ENCODE measurements at regions not wholly inside any gene's neighbourhood (a gene's known extent, or its start where the extent isn't known, plus 50 kb on each side); places are given as distances from the start of the nearest gene placed in this dataset.

GRCh38 chr2:37564356-37564755, 107.1 kb downstream of the CDC42EP3 start (continued):
- TF ChIP-seq FUS (optimal IDR thresholded peaks at IDR 0.05; ENCODE audit: low read depth, low read length), result no peak
- TF ChIP-seq ZNF175 (CRISPR knock-in tag; IDR thresholded peaks at IDR 0.05; ENCODE audit: low read depth), result no peak
- TF ChIP-seq SPI1 (IDR thresholded peaks at IDR 0.05; ENCODE audit: borderline replicate concordance, low read depth, low read length), result no peak
- 0 out of 4 replicates have a peak, but pooled peaks have one; percentile 16 to 28 for TF ChIP-seq MAZ (CRISPR knock-in tag; conservative IDR thresholded peaks at IDR 0.05 in 1 of 2, IDR thresholded peaks at IDR 0.05 in 1 of 2)
- TF ChIP-seq, protein P1, sequence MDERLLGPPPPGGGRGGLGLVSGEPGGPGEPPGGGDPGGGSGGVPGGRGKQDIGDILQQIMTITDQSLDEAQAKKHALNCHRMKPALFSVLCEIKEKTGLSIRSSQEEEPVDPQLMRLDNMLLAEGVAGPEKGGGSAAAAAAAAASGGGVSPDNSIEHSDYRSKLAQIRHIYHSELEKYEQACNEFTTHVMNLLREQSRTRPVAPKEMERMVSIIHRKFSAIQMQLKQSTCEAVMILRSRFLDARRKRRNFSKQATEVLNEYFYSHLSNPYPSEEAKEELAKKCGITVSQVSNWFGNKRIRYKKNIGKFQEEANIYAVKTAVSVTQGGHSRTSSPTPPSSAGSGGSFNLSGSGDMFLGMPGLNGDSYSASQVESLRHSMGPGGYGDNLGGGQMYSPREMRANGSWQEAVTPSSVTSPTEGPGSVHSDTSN (CRISPR knock-in tag; IDR thresholded peaks at IDR 0.05; ENCODE audit: low read depth), result no peak; the same call in 1 of the 2 replicates
- TF ChIP-seq, protein P1 (tag; conservative IDR thresholded peaks at IDR 0.05; ENCODE audit: low read depth), result peak; percentile 90
- TF ChIP-seq, protein P2, sequence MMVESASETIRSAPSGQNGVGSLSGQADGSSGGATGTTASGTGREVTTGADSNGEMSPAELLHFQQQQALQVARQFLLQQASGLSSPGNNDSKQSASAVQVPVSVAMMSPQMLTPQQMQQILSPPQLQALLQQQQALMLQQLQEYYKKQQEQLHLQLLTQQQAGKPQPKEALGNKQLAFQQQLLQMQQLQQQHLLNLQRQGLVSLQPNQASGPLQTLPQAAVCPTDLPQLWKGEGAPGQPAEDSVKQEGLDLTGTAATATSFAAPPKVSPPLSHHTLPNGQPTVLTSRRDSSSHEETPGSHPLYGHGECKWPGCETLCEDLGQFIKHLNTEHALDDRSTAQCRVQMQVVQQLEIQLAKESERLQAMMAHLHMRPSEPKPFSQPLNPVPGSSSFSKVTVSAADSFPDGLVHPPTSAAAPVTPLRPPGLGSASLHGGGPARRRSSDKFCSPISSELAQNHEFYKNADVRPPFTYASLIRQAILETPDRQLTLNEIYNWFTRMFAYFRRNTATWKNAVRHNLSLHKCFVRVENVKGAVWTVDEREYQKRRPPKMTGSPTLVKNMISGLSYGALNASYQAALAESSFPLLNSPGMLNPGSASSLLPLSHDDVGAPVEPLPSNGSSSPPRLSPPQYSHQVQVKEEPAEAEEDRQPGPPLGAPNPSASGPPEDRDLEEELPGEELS (CRISPR knock-in tag; IDR thresholded peaks at IDR 0.05; ENCODE audit: borderline replicate concordance), result no peak
- peak; percentile 62; the same call in 1 of the 2 replicates for TF ChIP-seq ETV5 (CRISPR knock-in tag; IDR thresholded peaks at IDR 0.05; ENCODE audit: low read depth)
- TF ChIP-seq ELF1 (tag; IDR thresholded peaks at IDR 0.05), result no peak
- 0 out of 2 replicates have a peak, but pooled peaks have one; percentile 14 for TF ChIP-seq LEF1 (IDR thresholded peaks at IDR 0.05)
- peak; percentile 78 for TF ChIP-seq LCOR (CRISPR knock-in tag; IDR thresholded peaks at IDR 0.05)
- TF ChIP-seq POLR3A (IDR thresholded peaks at IDR 0.05; ENCODE audit: borderline replicate concordance, extremely low read depth, insufficient read depth, insufficient read length), result no peak
- TF ChIP-seq SMC3 (conservative IDR thresholded peaks at IDR 0.05; ENCODE audit: insufficient read depth, low read depth, low read length), result no peak
- 0 out of 2 replicates have a peak, but pooled peaks have one; percentile 12 for TF ChIP-seq CBFA2T3 (IDR thresholded peaks at IDR 0.05)
- TF ChIP-seq, protein P3, sequence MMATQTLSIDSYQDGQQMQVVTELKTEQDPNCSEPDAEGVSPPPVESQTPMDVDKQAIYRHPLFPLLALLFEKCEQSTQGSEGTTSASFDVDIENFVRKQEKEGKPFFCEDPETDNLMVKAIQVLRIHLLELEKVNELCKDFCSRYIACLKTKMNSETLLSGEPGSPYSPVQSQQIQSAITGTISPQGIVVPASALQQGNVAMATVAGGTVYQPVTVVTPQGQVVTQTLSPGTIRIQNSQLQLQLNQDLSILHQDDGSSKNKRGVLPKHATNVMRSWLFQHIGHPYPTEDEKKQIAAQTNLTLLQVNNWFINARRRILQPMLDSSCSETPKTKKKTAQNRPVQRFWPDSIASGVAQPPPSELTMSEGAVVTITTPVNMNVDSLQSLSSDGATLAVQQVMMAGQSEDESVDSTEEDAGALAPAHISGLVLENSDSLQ (IDR thresholded peaks at IDR 0.05), result peak; percentile 81
- TF ChIP-seq MECOM (CRISPR knock-in tag; IDR thresholded peaks at IDR 0.05), result peak; percentile 89
- 0 out of 2 replicates have a peak, but pooled peaks have one; percentile 8 for TF ChIP-seq EP300 (IDR thresholded peaks at IDR 0.05; ENCODE audit: low read length)
- TF ChIP-seq DMBX1 (CRISPR knock-in tag; IDR thresholded peaks at IDR 0.05; ENCODE audit: borderline replicate concordance), result 0 out of 2 replicates have a peak, but pooled peaks have one; percentile 18
- TF ChIP-seq MEIS2 (IDR thresholded peaks at IDR 0.05; ENCODE audit: partially characterized antibody), result peak; percentile 97
- no peak for TF ChIP-seq TEAD1 (CRISPR knock-in tag; IDR thresholded peaks at IDR 0.05)

Data from K562 (cell line).